ENCODE measurements at regions not wholly inside any gene's neighbourhood (a gene's known extent, or its start where the extent isn't known, plus 50 kb on each side); places are given as distances from the start of the nearest gene placed in this dataset.

GRCh38 chrX:94511564-94511963 is 837.6 kb downstream of the FAM133A start:
- intact Hi-C loops (cut with DNase I): no loop called here
- H3K4me3 ChIP-seq: no peak overlapping the region
- WGBS, 2 donors: 19 to 20% methylated on average over 2 of the region's 2 CpGs
- H3K36me3 ChIP-seq: no peaks in the 10 kb centered on the region
- no peak for DNase-seq
- H3K9me3 ChIP-seq: no peaks in the 10 kb centered on the region
- H3K4me1 ChIP-seq: no peaks in the 10 kb centered on the region
- no peaks in the 10 kb centered on the region for H3K27me3 ChIP-seq
- no peak for TF ChIP-seq CTCF (IDR thresholded peaks at IDR 0.05)
- no peak for TF ChIP-seq EP300 (IDR thresholded peaks at IDR 0.05)
- TF ChIP-seq POLR2AphosphoS5 (IDR thresholded peaks at IDR 0.05): no peak
- TF ChIP-seq POLR2A (IDR thresholded peaks at IDR 0.05): no peak
- H3K27ac ChIP-seq: no peak overlapping the region

DNA sequence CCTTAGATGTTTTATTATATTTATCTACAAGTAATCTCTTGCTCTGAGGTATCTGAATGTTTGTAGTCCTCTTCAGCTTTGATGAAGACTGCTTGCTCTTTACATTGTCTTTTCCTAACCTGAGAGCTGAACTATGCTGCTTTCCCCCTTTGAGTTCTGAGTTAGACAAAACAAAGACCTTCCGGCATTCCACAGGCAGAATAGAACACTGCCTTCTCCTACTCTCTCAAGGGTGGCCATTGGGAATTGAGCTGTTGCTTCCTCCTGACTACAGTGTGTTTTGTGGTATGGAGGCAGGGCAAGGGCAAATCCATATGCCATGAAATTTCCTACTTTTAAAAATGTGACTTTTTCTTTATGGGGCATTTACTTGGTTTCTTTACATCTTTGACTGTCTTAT is 841.0 kb downstream of the FAM133A start:
- H3K4me1 ChIP-seq: no peaks in the 10 kb centered on the region
- no peaks in the 10 kb centered on the region for H3K27me3 ChIP-seq
- DNase-seq: no peak
- WGBS, 2 donors: 86 to 91% methylated on average over 1 of the region's 1 CpG
- H3K36me3 ChIP-seq: no peaks in the 10 kb centered on the region
- no peak overlapping the region for H3K27ac ChIP-seq
- TF ChIP-seq POLR2AphosphoS5 (IDR thresholded peaks at IDR 0.05) (no peak), POLR2A (IDR thresholded peaks at IDR 0.05) (no peak), EP300 (IDR thresholded peaks at IDR 0.05) (no peak), CTCF (IDR thresholded peaks at IDR 0.05) (no peak)
- intact Hi-C loops (cut with DNase I): no loop called here
- no peak overlapping the region for H3K4me3 ChIP-seq
- no peaks in the 10 kb centered on the region for H3K9me3 ChIP-seq

DNA sequence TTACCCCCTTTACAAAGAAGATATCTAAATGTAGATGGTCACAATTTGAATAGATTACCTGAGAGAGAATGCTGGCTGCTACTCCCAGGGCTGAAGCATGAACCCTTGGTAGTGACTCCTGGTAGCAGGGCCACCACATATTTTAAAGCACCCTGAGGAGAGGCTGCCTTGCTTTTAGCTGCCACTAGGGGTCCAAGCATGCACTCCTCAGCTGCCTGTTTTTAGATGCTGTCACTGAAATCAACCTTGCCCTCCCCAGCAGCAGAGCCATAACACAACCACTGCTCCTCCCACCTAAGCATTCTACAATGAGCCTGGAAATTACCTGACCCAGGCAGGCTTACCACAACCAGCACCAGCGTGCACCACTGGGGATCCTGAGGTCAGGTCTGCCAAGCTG is 850.9 kb downstream of the FAM133A start:
- 31 to 53% methylated on average over 1 of the region's 1 CpG for WGBS, 2 donors
- Histone ChIP-seq H3K27ac (no peak overlapping the region), H3K4me3 (no peak overlapping the region), H3K4me1 (no peaks in the 10 kb centered on the region), H3K9me3 (peaks cover 0 to 5% (median 0%) of the 10 kb centered on the region in 4 donors), H3K36me3 (no peaks in the 10 kb centered on the region), H3K27me3 (no peaks in the 10 kb centered on the region)
- intact Hi-C loops (cut with DNase I): no loop called here
- DNase-seq: no peak
- TF ChIP-seq CTCF (IDR thresholded peaks at IDR 0.05): no peak
- TF ChIP-seq POLR2A (IDR thresholded peaks at IDR 0.05): no peak
- TF ChIP-seq POLR2AphosphoS5 (IDR thresholded peaks at IDR 0.05): no peak
- TF ChIP-seq EP300 (IDR thresholded peaks at IDR 0.05): no peak

DNA sequence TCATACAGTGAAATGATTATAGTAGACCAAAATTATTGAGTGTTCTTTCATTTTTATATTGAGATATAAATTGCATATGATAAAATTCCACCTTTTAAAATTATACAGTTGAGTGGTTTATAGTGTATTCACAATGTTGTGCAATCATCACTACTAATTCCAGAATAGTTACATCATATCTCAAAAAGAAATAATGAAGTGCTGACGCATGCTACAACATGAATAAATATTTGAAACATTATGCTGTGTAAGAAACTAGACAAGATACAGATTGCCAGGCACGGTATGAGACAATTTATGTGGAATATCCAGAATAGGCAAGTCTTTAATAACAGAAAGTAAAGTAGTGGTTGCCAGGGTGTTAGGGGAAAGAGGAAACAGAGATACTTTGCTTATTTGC is 871.7 kb downstream of the FAM133A start:
- TF ChIP-seq CTCF (IDR thresholded peaks at IDR 0.05): no peak
- no peak for TF ChIP-seq EP300 (IDR thresholded peaks at IDR 0.05)
- no peak for TF ChIP-seq POLR2AphosphoS5 (IDR thresholded peaks at IDR 0.05)
- TF ChIP-seq POLR2A (IDR thresholded peaks at IDR 0.05): no peak
- Histone ChIP-seq H3K4me1 (no peaks in the 10 kb centered on the region), H3K27ac (no peak overlapping the region), H3K27me3 (no peaks in the 10 kb centered on the region), H3K36me3 (no peaks in the 10 kb centered on the region), H3K4me3 (no peak overlapping the region), H3K9me3 (no peaks in the 10 kb centered on the region)
- 60 to 70% methylated on average over 2 of the region's 2 CpGs for WGBS, 2 donors
- intact Hi-C loops (cut with DNase I): no loop called here
- no peak for DNase-seq

DNA sequence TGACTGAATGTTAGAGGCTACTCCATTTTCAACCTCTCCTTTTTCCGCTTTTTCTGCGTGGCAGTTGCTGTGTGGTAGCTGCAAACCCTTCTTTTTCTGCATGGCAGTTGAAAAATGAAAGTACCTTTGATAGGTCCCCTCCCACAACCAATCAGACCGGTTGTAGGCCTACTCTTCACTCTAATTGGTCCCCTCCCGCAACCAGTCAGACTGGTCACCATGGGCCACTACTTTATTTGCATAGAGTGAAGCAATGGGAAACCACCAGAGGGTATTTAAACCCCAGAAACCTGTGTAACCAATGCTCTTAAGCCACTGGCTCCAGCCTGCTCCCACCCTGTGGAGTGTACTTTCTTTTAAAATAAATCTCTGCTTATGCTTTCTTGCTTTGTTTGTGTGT is 877.8 kb downstream of the FAM133A start:
- H3K4me1 ChIP-seq: no peaks in the 10 kb centered on the region
- H3K4me3 ChIP-seq: no peak overlapping the region
- no peak overlapping the region for H3K27ac ChIP-seq
- TF ChIP-seq EP300 (IDR thresholded peaks at IDR 0.05): no peak
- TF ChIP-seq POLR2A (IDR thresholded peaks at IDR 0.05): no peak
- no peak for TF ChIP-seq CTCF (IDR thresholded peaks at IDR 0.05)
- TF ChIP-seq POLR2AphosphoS5 (IDR thresholded peaks at IDR 0.05): no peak
- intact Hi-C loops (cut with DNase I): no loop called here
- no peaks in the 10 kb centered on the region for H3K9me3 ChIP-seq
- 80 to 88% methylated on average over 4 of the region's 4 CpGs for WGBS, 2 donors
- no peak for DNase-seq
- no peaks in the 10 kb centered on the region for H3K36me3 ChIP-seq
- H3K27me3 ChIP-seq: no peaks in the 10 kb centered on the region

Measured in sigmoid colon (tissue), 6 donors.